GM23338 (cell line): ENCODE measurements at regions not wholly inside any gene's neighbourhood (a gene's known extent, or its start where the extent isn't known, plus 50 kb on each side); places are given as distances from the start of the nearest gene placed in this dataset.

ENCODE experiments used
- CREB1 ChIP-seq: fragments of 250-450 bp; sonication (Bioruptor Pico); IDR thresholded peaks from 2 replicates; pipeline ENCODE4 v1.5.0; 2020; ENCODE audit warnings: low read depth, mild to moderate bottlenecking, moderate library complexity
- CTCF ChIP-seq, 2 experiments: fragments of 200-600 bp in 1 of 2; sonication (generic) in 1 of 2; conservative IDR thresholded peaks; 2 replicates each; pipeline versions ENCODE4 v1.5.1 to v1.6.1; 2016 to 2017; ENCODE audit warnings: antibody characterized with exemption in 2 of 2, low read depth in 2 of 2, mild to moderate bottlenecking in 2 of 2, moderate library complexity in 1 of 2
- EZH2phosphoT487 ChIP-seq: fragments of 200-600 bp; sonication (generic); IDR thresholded peaks from one replicate; pipeline ENCODE4 v1.8.1; 2018; ENCODE audit warnings: antibody characterized with exemption; ENCODE audit not compliant: unreplicated experiment
- JUNB ChIP-seq: IDR thresholded peaks from one replicate; pipeline ENCODE4 v1.6.1; 2016; ENCODE audit warnings: antibody characterized with exemption; ENCODE audit not compliant: unreplicated experiment
- POLR2AphosphoS5 ChIP-seq: IDR thresholded peaks from 2 replicates; pipeline ENCODE4 v1.6.1; 2016; ENCODE audit warnings: antibody characterized with exemption, low read depth
- REST ChIP-seq: IDR thresholded peaks from one replicate; pipeline ENCODE4 v1.6.1; 2018; ENCODE audit warnings: antibody characterized with exemption; ENCODE audit not compliant: unreplicated experiment

GRCh38 chr1:198937231-198938031, 298.6 kb downstream of the PTPRC start:
- no peak for TF ChIP-seq CTCF (conservative IDR thresholded peaks at IDR 0.05; ENCODE audit: low read depth in 2 of 2)
- TF ChIP-seq CREB1 (CRISPR knock-in tag) = no peak
- no peak for TF ChIP-seq JUNB
- TF ChIP-seq REST = no peak
- TF ChIP-seq POLR2AphosphoS5 = no peak
- TF ChIP-seq EZH2phosphoT487 = no peak
